Esophagus mucosa (tissue), 1 donor: ENCODE measurements at regions not wholly inside any gene's neighbourhood (a gene's known extent, or its start where the extent isn't known, plus 50 kb on each side); places are given as distances from the start of the nearest gene placed in this dataset.
"Not testable (repeated sequence)": the region's sequence is repeated elsewhere in the genome, so short reads cannot be mapped to it uniquely, and the experiment has no call there.

Experiments used
- ATAC-seq: fragments of 200-7000 bp; cut with Tn5 transposase; one replicate; pipeline ENCODE4 v1.9.1; 2020
- donor health status: DM: yes; HTN: yes; CAD: no.

- no peak for ATAC-seq
These were observed 61.9 kb upstream of the ATXN1 start for GRCh38 chr6:16822975-16823717.

- no peak for ATAC-seq
These were observed 61.3 kb upstream of the ATXN1 start for GRCh38 chr6:16822529-16822928.

- ATAC-seq, result no peak
These were observed 60.6 kb upstream of the ATXN1 start for GRCh38 chr6:16821834-16822264.

DNA sequence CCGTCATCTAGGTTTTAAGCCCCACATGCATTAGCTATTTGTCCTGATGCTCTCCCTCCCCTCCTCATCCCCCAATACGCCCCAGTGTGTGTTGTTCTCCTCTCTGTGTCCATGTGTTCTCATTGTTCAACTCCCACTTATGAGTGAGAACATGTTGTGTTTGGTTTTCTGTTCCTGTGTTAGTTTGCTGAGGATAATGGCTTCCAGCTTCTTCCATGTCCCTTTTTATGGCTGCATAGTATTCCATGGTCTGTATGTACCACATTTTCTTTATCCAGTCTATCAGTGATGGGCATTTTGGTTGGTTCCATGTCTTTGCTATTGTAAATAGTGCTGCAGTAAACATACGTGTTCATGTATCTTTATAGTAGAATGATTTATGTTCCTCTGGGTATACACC is 59.0 kb upstream of the ATXN1 start:
- not testable (repeated sequence) for ATAC-seq

GRCh38 chr6:16819752-16820151 is 58.5 kb upstream of the ATXN1 start:
- no peak for ATAC-seq

GRCh38 chr6:16818992-16819626 is 57.8 kb upstream of the ATXN1 start:
- ATAC-seq, result no peak

DNA sequence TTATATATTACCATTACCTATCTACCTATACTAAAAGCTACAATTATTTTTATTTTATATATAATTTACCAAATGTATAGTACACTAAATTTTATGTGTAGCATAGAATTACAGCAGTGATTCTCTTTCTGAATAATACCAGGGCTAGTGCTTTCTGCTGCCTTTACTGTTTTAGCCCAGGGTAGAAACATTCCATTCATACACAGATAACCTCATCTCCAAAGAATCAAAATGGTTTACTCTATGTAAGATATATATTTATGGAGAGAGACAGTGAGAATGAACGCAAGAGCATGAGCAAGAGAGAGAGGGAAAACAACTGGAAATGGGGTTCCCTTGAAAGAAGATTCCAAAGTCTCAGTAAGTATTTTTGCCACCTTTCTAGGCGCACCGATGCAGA is 56.3 kb upstream of the ATXN1 start:
- ATAC-seq, result no peak

GRCh38 chr6:16816891-16817290 is 55.6 kb upstream of the ATXN1 start:
- no peak for ATAC-seq

GRCh38 chr6:16812993-16813392 is 51.7 kb upstream of the ATXN1 start:
- no peak for ATAC-seq

DNA sequence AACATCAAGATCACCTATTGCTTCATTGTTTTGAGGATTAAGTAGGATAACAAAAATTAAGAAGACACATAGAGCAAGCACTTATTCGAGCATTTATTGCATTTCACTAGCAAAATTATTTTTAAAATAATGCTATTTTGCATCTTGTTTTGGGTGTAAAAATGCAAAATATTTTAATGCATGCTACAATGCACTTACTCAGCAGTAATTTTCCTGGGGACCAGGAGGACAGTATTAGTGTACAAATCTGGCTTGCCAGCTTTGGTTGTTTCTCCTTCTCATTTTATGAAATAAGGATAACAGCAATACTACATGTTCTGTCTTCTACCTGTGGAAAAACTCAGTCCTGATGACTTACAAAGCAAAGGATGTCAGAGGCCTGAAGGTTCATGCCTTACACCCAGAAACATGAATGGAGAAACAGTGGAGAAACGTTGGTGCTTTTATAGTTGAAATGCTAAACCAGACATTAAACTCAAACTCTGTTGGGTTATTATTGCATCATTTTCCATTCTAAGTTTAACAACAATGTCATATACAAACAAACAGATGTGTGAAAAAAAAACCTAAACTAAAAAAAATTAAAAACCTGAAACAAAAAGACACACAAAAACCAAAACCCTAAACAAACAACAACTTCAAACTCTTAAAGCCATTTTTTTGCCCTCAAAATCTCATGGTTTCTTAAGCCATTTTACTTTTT is 50.2 kb upstream of the ATXN1 start:
- no peak for ATAC-seq
